Prostate gland (tissue), 2 donors: ENCODE measurements at regions not wholly inside any gene's neighbourhood (a gene's known extent, or its start where the extent isn't known, plus 50 kb on each side); places are given as distances from the start of the nearest gene placed in this dataset.

Experiments used
- DNase-seq: peaks from one replicate; pipeline ENCODE4 v3.0.0-alpha.2; 2019; ENCODE audit warnings: low spot score
- H3K27ac ChIP-seq, 2 donors: fragments of 200-600 bp; sonication (generic); 2 replicates each; pipeline ENCODE4 v1.5.1; 2017 to 2019
- H3K27me3 ChIP-seq: fragments of 200-600 bp; sonication (generic); replicated peaks from 2 replicates; pipeline ENCODE4 v1.5.1; 2019; ENCODE audit not compliant: insufficient read depth
- H3K36me3 ChIP-seq, 2 donors: fragments of 200-600 bp; sonication (generic); 1 replicate in 1 of 2; 2 replicates in 1 of 2; pipeline versions ENCODE4 v1.5.1 to v1.8.1; 2017 to 2019
- H3K4me1 ChIP-seq: fragments of 200-600 bp; sonication (generic); replicated peaks from 2 replicates; pipeline ENCODE4 v1.5.1; 2019
- H3K4me3 ChIP-seq, 2 donors: fragments of 200-600 bp; sonication (generic); 2 replicates each; pipeline ENCODE4 v1.5.1; 2017 to 2019
- H3K9me3 ChIP-seq: fragments of 200-600 bp; sonication (generic); 2 replicates; pipeline ENCODE4 v1.5.1; 2017
- POLR2A ChIP-seq: fragments of 450-650 bp; IDR thresholded peaks from one replicate; pipeline ENCODE4 v1.6.1; 2016; ENCODE audit warnings: antibody characterized with exemption, mild to moderate bottlenecking
- POLR2AphosphoS5 ChIP-seq: sonication (generic); formaldehyde crosslinking; IDR thresholded peaks from one replicate; pipeline ENCODE4 v1.6.1; 2017; ENCODE audit warnings: antibody characterized with exemption
- WGBS: methylation state at CpG from one replicate; pipeline ENCODE4 v1.1.5; 2018; 5-methylcytosine and 5-hydroxymethylcytosine counted together
- intact Hi-C: fragments of 100-400 bp; cut with DNase I; formaldehyde crosslinking; loops from one replicate; pipeline ENCODE4 v1.14.2; 2022
- TF ChIP-seq, protein P1 (sequence below), 4 experiments: fragments of 200-600 bp in 2 of 4; fragments of 450-650 bp in 2 of 4; sonication (generic) in 2 of 4; IDR thresholded peaks; 1 replicate in 3 of 4; 2 replicates in 1 of 4; pipeline ENCODE4 v1.5.1; 2016 to 2019; ENCODE audit warnings: antibody characterized with exemption in 4 of 4, mild to moderate bottlenecking in 2 of 4, moderate library complexity in 2 of 4

DNA sequence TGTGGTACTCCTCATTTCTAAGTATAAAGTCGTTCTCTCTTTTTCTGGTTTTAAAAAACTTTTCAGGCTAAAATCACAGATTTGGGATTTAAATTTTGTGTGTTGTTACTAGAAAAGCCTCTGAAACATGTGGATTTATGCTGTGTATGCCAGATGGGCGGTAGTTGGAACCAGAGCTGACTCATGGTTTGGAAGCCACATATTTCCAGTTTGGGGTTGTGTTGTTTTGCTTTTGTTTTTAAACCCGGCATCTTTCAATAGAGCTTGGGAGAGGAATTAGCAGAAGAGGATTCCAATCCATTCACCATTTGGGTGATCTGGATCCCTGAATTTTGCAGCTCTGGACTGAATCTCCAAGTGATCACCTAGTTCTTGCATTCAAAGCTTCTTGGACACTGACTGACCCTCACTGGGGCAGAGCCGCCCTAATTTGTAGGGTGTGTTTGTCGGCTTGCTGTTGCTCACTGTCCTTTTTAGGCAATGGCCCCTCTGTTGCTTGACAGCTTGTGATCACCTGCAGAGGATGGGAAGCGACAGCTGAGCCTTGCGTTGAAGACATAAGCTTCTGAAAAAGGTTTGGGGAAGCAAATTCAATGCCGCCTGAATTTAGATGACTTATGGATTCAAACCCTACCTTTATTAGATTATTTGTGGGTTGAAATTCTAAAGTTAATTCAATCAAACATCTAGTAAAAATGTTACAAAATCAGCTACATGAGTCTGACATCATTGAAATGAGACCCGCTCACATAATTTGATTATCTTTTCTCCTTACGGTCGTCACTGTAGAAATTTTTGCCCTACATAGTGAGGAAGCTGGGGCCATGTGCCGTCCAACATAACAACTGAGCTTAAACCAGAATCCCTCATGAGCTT lies 79.9 kb upstream of the CD83 start:
- WGBS, result 88% methylated on average over 12 of the region's 12 CpGs
- no peak for DNase-seq
- H3K27ac ChIP-seq, result no peak overlapping the region
- H3K9me3 ChIP-seq, result no peaks in the 10 kb centered on the region
- no peaks in the 10 kb centered on the region for H3K36me3 ChIP-seq
- intact Hi-C loops, result no loop called here
- no peak overlapping the region for H3K4me3 ChIP-seq
- H3K4me1 ChIP-seq, result no peaks in the 10 kb centered on the region
- H3K27me3 ChIP-seq, result peaks cover 2% of the 10 kb centered on the region
- TF ChIP-seq POLR2AphosphoS5 (no peak), POLR2A (no peak)
- TF ChIP-seq, protein P1, sequence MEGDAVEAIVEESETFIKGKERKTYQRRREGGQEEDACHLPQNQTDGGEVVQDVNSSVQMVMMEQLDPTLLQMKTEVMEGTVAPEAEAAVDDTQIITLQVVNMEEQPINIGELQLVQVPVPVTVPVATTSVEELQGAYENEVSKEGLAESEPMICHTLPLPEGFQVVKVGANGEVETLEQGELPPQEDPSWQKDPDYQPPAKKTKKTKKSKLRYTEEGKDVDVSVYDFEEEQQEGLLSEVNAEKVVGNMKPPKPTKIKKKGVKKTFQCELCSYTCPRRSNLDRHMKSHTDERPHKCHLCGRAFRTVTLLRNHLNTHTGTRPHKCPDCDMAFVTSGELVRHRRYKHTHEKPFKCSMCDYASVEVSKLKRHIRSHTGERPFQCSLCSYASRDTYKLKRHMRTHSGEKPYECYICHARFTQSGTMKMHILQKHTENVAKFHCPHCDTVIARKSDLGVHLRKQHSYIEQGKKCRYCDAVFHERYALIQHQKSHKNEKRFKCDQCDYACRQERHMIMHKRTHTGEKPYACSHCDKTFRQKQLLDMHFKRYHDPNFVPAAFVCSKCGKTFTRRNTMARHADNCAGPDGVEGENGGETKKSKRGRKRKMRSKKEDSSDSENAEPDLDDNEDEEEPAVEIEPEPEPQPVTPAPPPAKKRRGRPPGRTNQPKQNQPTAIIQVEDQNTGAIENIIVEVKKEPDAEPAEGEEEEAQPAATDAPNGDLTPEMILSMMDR (IDR thresholded peaks at IDR 0.05), result no peak

DNA sequence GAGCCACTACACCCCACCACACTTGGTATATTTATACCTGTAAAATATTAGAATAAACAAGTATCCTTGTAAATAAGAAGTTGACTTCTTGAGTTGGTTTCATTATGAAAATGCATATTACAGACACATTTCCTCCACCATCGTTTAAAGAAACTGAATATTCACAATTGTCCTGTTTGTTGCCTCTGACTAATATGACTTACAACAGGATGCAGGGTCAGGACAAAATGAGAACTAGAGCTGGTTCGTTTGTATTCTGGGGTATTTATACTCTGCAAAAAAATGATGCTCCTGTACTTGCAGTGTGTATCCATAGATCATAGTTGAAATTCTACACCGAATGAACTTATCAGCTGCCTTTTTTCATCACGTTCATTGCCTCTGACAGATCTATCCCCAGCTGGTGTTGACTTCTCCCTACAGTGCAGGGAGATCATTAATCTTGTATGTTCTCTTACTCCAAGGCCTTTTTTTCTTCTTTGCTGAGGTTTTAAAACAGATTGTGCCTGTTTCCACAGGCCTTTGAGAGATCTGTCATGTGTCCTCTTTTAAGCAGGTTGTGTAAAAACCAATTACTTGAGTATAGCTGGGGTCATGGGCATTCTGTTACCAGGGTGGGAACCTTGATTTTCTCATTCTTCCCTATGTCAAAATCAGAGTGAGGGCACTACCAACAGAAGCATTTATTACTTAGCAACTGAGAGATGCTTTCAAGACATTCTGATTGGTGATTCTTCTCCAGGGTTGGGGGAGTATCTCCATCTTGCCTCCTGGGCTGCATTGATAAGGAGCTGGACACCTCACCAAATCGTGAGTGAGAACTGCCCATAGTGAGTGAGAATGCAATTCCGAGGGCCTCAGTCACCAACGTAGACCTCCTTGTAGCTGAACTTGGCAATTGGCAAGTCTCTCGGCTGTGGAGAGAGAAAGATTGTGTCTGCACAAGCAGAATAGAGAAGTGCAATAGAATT lies 78.8 kb upstream of the CD83 start:
- Histone ChIP-seq H3K4me1 (no peaks in the 10 kb centered on the region), H3K4me3 (no peak overlapping the region), H3K9me3 (no peaks in the 10 kb centered on the region), H3K27ac (no peak overlapping the region), H3K27me3 (no peaks in the 10 kb centered on the region), H3K36me3 (no peaks in the 10 kb centered on the region)
- intact Hi-C loops, result no loop called here
- 49% methylated on average over 8 of the region's 8 CpGs for WGBS
- TF ChIP-seq, protein P1 (IDR thresholded peaks at IDR 0.05), result no peak
- TF ChIP-seq POLR2AphosphoS5 (no peak), POLR2A (no peak)
- no peak for DNase-seq

DNA sequence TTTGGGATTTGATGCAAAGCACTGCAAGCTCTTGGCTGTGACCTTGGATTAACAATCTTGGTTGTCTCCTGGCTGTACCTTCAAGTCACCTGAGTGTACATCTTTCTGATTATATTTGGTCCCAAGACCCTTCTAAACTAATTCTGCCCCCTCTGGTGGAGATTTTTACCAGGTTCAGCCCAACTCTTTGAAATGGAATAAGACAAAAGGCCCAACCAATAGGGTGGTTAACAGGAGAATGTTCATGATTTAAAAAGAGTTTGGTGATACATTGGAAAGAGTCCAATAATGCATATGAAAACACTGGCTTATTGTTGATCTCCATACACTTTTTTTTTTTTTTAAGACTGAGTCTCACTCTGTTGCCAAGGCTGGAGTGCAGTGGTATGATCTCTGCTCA lies 77.5 kb upstream of the CD83 start:
- Histone ChIP-seq H3K36me3 (no peaks in the 10 kb centered on the region), H3K9me3 (no peaks in the 10 kb centered on the region), H3K27me3 (no peaks in the 10 kb centered on the region), H3K4me3 (no peak overlapping the region), H3K27ac (no peak overlapping the region), H3K4me1 (no peaks in the 10 kb centered on the region)
- no peak for DNase-seq
- intact Hi-C loops, result no loop called here
- TF ChIP-seq POLR2A (no peak), POLR2AphosphoS5 (no peak)
- TF ChIP-seq, protein P1 (IDR thresholded peaks at IDR 0.05), result no peak

DNA sequence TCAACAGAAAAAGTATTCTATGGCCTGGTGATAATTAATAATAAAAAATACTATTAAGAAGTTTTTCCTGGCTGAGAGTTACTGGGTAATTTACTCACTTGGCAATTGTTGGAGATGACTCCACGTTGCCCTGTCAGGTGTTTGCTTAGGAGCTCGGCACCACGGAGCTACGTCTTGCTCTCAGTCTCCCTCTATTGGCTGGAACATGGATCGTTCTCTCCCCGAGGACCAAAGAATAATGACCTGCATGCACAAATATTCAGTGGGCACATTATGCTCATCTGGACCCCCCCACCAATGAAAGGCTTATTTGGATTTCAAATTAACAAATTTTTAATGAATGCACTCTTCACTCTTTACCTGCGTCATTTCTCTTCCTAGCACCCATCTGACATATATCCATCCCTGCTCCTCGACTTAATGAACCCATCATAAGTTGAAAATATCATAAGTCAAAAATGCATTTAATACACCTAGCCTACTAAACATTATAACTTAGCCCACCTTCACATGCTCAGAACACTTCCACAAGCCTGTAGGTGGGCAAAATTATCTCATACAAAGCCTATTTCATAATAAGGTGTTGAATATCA lies 71.0 kb upstream of the CD83 start:
- Histone ChIP-seq H3K4me3 (no peak overlapping the region), H3K27me3 (no peaks in the 10 kb centered on the region), H3K4me1 (no peaks in the 10 kb centered on the region), H3K27ac (no peak overlapping the region), H3K36me3 (no peaks in the 10 kb centered on the region), H3K9me3 (no peaks in the 10 kb centered on the region)
- TF ChIP-seq POLR2A, result no peak
- TF ChIP-seq, protein P1 (IDR thresholded peaks at IDR 0.05), result peak in 3 of 4 experiments; percentile 12 to 45 (median 42)
- DNase-seq, result peak; percentile 21
- intact Hi-C loops, result no loop called here
- WGBS, result 20% methylated on average over 8 of the region's 8 CpGs
